HUES64 (cell line): ENCODE measurements at regions not wholly inside any gene's neighbourhood (a gene's known extent, or its start where the extent isn't known, plus 50 kb on each side); places are given as distances from the start of the nearest gene placed in this dataset.

Source experiments
- H3K27ac ChIP-seq: 2 replicates; pipeline ENCODE4 v1.7.0; 2013; ENCODE audit warnings: low read depth, low read length, inconsistent platforms
- H3K27me3 ChIP-seq: 2 replicates; pipeline ENCODE4 v1.6.1; 2013; ENCODE audit warnings: mild to moderate bottlenecking, low read length; ENCODE audit not compliant: insufficient read depth
- H3K36me3 ChIP-seq: 2 replicates; pipeline ENCODE4 v1.6.1; 2013; ENCODE audit warnings: mild to moderate bottlenecking, low read length; ENCODE audit not compliant: insufficient read depth
- H3K4me1 ChIP-seq: 2 replicates; pipeline ENCODE4 v1.6.1; 2013; ENCODE audit warnings: mild to moderate bottlenecking, low read length, moderate library complexity; ENCODE audit not compliant: insufficient read depth
- H3K4me3 ChIP-seq: 2 replicates; pipeline ENCODE4 v1.5.1; 2013; ENCODE audit warnings: mild to moderate bottlenecking, low read length, moderate library complexity
- H3K9ac ChIP-seq: 2 replicates; pipeline ENCODE4 v1.6.1; 2013; ENCODE audit warnings: mild to moderate bottlenecking, low read depth, low read length
- H3K9me3 ChIP-seq: 2 replicates; pipeline ENCODE4 v1.6.1; 2013; ENCODE audit warnings: low read depth, low read length; ENCODE audit not compliant: insufficient read depth
- WGBS: fragments of 150-250, 120-280 bp; methylation state at CpG from one replicate; pipeline ENCODE4 v1.1.7; 2013; ENCODE audit warnings: missing lambda C conversion rate; 5-methylcytosine and 5-hydroxymethylcytosine counted together

- Histone ChIP-seq H3K9me3 (no peaks in the 10 kb centered on the region), H3K4me1 (no peaks in the 10 kb centered on the region), H3K36me3 (no peaks in the 10 kb centered on the region), H3K4me3 (no peak overlapping the region), H3K27me3 (no peaks in the 10 kb centered on the region), H3K9ac (no peak overlapping the region), H3K27ac (no peak overlapping the region)
- 97% methylated on average over 2 of the region's 2 CpGs for WGBS
These were observed 315.5 kb upstream of the NPVF start for GRCh38 chr7:25543798-25544197.

GRCh38 chr7:25544254-25544653 is 316.0 kb upstream of the NPVF start:
- no peaks in the 10 kb centered on the region for H3K9me3 ChIP-seq
- 95% methylated on average over 5 of the region's 5 CpGs for WGBS
- H3K9ac ChIP-seq = no peak overlapping the region
- H3K27me3 ChIP-seq = no peaks in the 10 kb centered on the region
- H3K36me3 ChIP-seq = no peaks in the 10 kb centered on the region
- H3K4me1 ChIP-seq = no peaks in the 10 kb centered on the region
- H3K27ac ChIP-seq = no peak overlapping the region
- no peak overlapping the region for H3K4me3 ChIP-seq

- Histone ChIP-seq H3K9ac (no peak overlapping the region), H3K27me3 (no peaks in the 10 kb centered on the region), H3K27ac (no peak overlapping the region), H3K9me3 (no peaks in the 10 kb centered on the region), H3K4me3 (no peak overlapping the region), H3K36me3 (no peaks in the 10 kb centered on the region), H3K4me1 (no peaks in the 10 kb centered on the region)
- WGBS = 91% methylated on average over 7 of the region's 7 CpGs
These were observed 317.1 kb upstream of the NPVF start for GRCh38 chr7:25545124-25546008.

- WGBS = 97% methylated on average over 6 of the region's 6 CpGs
- no peaks in the 10 kb centered on the region for H3K27me3 ChIP-seq
- no peak overlapping the region for H3K4me3 ChIP-seq
- no peaks in the 10 kb centered on the region for H3K4me1 ChIP-seq
- H3K36me3 ChIP-seq = no peaks in the 10 kb centered on the region
- no peak overlapping the region for H3K9ac ChIP-seq
- no peak overlapping the region for H3K27ac ChIP-seq
- H3K9me3 ChIP-seq = no peaks in the 10 kb centered on the region
These were observed 318.0 kb upstream of the NPVF start for GRCh38 chr7:25546306-25546705.

- WGBS = 77% methylated on average over 6 of the region's 6 CpGs
- no peak overlapping the region for H3K27ac ChIP-seq
- no peak overlapping the region for H3K4me3 ChIP-seq
- no peak overlapping the region for H3K9ac ChIP-seq
- H3K9me3 ChIP-seq = no peaks in the 10 kb centered on the region
- peaks cover 11% of the 10 kb centered on the region; the same call in 1 of the 2 replicates for H3K4me1 ChIP-seq
- no peaks in the 10 kb centered on the region for H3K36me3 ChIP-seq
- no peaks in the 10 kb centered on the region for H3K27me3 ChIP-seq
These were observed 321.1 kb upstream of the NPVF start for GRCh38 chr7:25549271-25549921.

- 94% methylated on average over 5 of the region's 5 CpGs for WGBS
- Histone ChIP-seq H3K9ac (no peak overlapping the region), H3K27me3 (no peaks in the 10 kb centered on the region), H3K4me3 (no peak overlapping the region), H3K27ac (no peak overlapping the region), H3K9me3 (no peaks in the 10 kb centered on the region), H3K4me1 (peaks cover 11% of the 10 kb centered on the region; the same call in 1 of the 2 replicates), H3K36me3 (no peaks in the 10 kb centered on the region)
These were observed 321.9 kb upstream of the NPVF start for GRCh38 chr7:25550149-25550548.

- no peak overlapping the region for H3K4me3 ChIP-seq
- H3K27me3 ChIP-seq = no peaks in the 10 kb centered on the region
- 98% methylated on average over 3 of the region's 3 CpGs for WGBS
- no peaks in the 10 kb centered on the region for H3K36me3 ChIP-seq
- peaks cover 11% of the 10 kb centered on the region; the same call in 1 of the 2 replicates for H3K4me1 ChIP-seq
- no peak overlapping the region for H3K9ac ChIP-seq
- no peak overlapping the region for H3K27ac ChIP-seq
- H3K9me3 ChIP-seq = no peaks in the 10 kb centered on the region
These were observed 324.7 kb upstream of the NPVF start for GRCh38 chr7:25552998-25553397.

- Histone ChIP-seq H3K4me3 (no peak overlapping the region), H3K27ac (no peak overlapping the region), H3K9ac (no peak overlapping the region), H3K27me3 (no peaks in the 10 kb centered on the region), H3K9me3 (peaks cover 5% of the 10 kb centered on the region; the same call in 1 of the 2 replicates), H3K4me1 (peaks cover 11% of the 10 kb centered on the region; the same call in 1 of the 2 replicates), H3K36me3 (no peaks in the 10 kb centered on the region)
- 81% methylated on average over 13 of the region's 13 CpGs for WGBS
These were observed 325.4 kb upstream of the NPVF start for GRCh38 chr7:25553580-25554291.

- no peaks in the 10 kb centered on the region for H3K36me3 ChIP-seq
- H3K4me3 ChIP-seq = no peak overlapping the region
- peaks cover 8% of the 10 kb centered on the region; the same call in 1 of the 2 replicates for H3K9me3 ChIP-seq
- peaks cover 11% of the 10 kb centered on the region; the same call in 1 of the 2 replicates for H3K4me1 ChIP-seq
- 86% methylated on average over 8 of the region's 8 CpGs for WGBS
- no peak overlapping the region for H3K27ac ChIP-seq
- H3K9ac ChIP-seq = no peak overlapping the region
- no peaks in the 10 kb centered on the region for H3K27me3 ChIP-seq
These were observed 329.2 kb upstream of the NPVF start for GRCh38 chr7:25557379-25557917.

GRCh38 chr7:25557930-25558329 is 329.6 kb upstream of the NPVF start:
- Histone ChIP-seq H3K4me3 (no peak overlapping the region), H3K9me3 (peaks cover 8% of the 10 kb centered on the region; the same call in 1 of the 2 replicates), H3K9ac (no peak overlapping the region), H3K27me3 (no peaks in the 10 kb centered on the region), H3K4me1 (peaks cover 11% of the 10 kb centered on the region; the same call in 1 of the 2 replicates), H3K36me3 (no peaks in the 10 kb centered on the region), H3K27ac (no peak overlapping the region)
- WGBS = 87% methylated on average over 4 of the region's 4 CpGs
